H1 (cell line): ENCODE measurements at regions not wholly inside any gene's neighbourhood (a gene's known extent, or its start where the extent isn't known, plus 50 kb on each side); places are given as distances from the start of the nearest gene placed in this dataset.

Experiments
- ASH2L ChIP-seq: fragments of 200-600, 300-600 bp; sonication (generic); IDR thresholded peaks from one replicate; pipeline ENCODE4 v1.7.1; 2017; ENCODE audit warnings: low read length
- BACH1 ChIP-seq: IDR thresholded peaks from 2 replicates; pipeline ENCODE4 v1.6.1; 2012; ENCODE audit warnings: low read length, improper control_type of control experiment
- BRCA1 ChIP-seq: IDR thresholded peaks from 2 replicates; pipeline ENCODE4 v1.6.1; 2012; ENCODE audit warnings: low read depth, low read length, improper control_type of control experiment
- CHD1 ChIP-seq: IDR thresholded peaks from 2 replicates; pipeline ENCODE4 v1.6.1; 2012; ENCODE audit warnings: low read depth, low read length, improper control_type of control experiment
- SRF ChIP-seq: IDR thresholded peaks from 2 replicates; pipeline ENCODE4 v1.6.1; 2011; ENCODE audit warnings: mild to moderate bottlenecking, low read depth, low read length, moderate library complexity
- TCF12 ChIP-seq: IDR thresholded peaks from 2 replicates; pipeline ENCODE4 v1.6.1; 2011; ENCODE audit warnings: low read depth, mild to moderate bottlenecking, low read length

DNA sequence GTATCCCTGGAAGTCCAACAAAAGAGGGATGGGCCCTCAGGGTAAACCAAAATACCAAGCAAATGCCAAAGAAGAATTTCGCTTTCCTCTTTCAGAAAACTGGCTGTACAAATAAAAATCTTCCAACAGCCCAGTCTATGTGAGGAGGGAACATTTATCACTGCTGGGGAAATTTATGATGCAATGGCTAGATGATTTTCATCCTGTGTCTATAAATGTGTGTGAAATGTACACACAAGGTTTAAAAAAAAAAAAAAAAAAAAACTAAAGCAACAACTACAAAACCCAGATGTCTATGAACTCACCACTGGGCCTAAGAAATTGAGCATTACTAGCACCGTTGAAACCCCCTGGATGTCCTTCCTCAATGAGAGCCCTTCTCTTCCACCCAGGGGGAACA lies 68.7 kb upstream of the SLC4A11 start (continued):
- no peak for TF ChIP-seq TCF12
- no peak for TF ChIP-seq CHD1
- TF ChIP-seq BACH1 = no peak
- TF ChIP-seq BRCA1 = no peak
- TF ChIP-seq ASH2L = no peak
- TF ChIP-seq SRF = no peak
